B cell (primary cell): ENCODE measurements at regions not wholly inside any gene's neighbourhood (a gene's known extent, or its start where the extent isn't known, plus 50 kb on each side); places are given as distances from the start of the nearest gene placed in this dataset.

Experiments
- ATAC-seq: fragments of 200-7000 bp; cut with Tn5 transposase; one replicate; pipeline ENCODE4 v1.10.0; 2021; ENCODE audit warnings: low read depth, mild to moderate bottlenecking, moderate number of reproducible peaks, moderate library complexity
- CTCF ChIA-PET: fragments of 350-600 bp; sonication (Branson Sonifier 250); formaldehyde crosslinking; loops from one replicate; lab custom pipeline; 2021; ENCODE audit warnings: antibody characterized with exemption, inconsistent platforms; lab: Charles Lee
- POLR2A ChIA-PET: fragments of 350-600 bp; sonication (Branson Sonifier 250); formaldehyde crosslinking; loops from one replicate; lab custom pipeline; 2021; ENCODE audit warnings: antibody characterized with exemption; lab: Charles Lee
- DNase-seq: peaks from one replicate; pipeline ENCODE4 v3.0.0; 2013
- H2AFZ ChIP-seq: 2 replicates; pipeline ENCODE4 v1.6.1; 2012; ENCODE audit warnings: mild to moderate bottlenecking, low read depth, low read length; ENCODE audit not compliant: insufficient read depth, poor library complexity, severe bottlenecking
- H3K27ac ChIP-seq, 2 donors: 1 replicate in 1 of 2; 2 replicates in 1 of 2; pipeline ENCODE4 v1.5.1; 2012 to 2013; ENCODE audit warnings: low read length in 2 of 2, mild to moderate bottlenecking in 2 of 2, moderate library complexity in 1 of 2
- H3K27me3 ChIP-seq, 4 experiments: fragments of 200-600 bp in 1 of 4; sonication (generic) in 1 of 4; replicated peaks in 1 of 4; 1 replicate in 2 of 4; 2 replicates in 2 of 4; pipeline versions ENCODE4 v1.6.1 to v1.7.0; 2013 to 2016; ENCODE audit warnings: low read length in 3 of 4, mild to moderate bottlenecking in 2 of 4, mixed read lengths in 1 of 4, moderate library complexity in 1 of 4; ENCODE audit not compliant: insufficient read depth in 4 of 4, control insufficient read depth in 3 of 4; ENCODE audit errors: control extremely low read depth in 1 of 4
- H3K36me3 ChIP-seq, 2 experiments: replicated peaks in 1 of 2; 1 replicate in 1 of 2; 2 replicates in 1 of 2; pipeline versions ENCODE4 v1.6.1 to v1.7.1; 2013; ENCODE audit warnings: low read length in 1 of 2; ENCODE audit not compliant: insufficient read depth in 2 of 2, control insufficient read depth in 1 of 2; ENCODE audit errors: control extremely low read depth in 1 of 2, extremely low read depth in 1 of 2
- H3K4me1 ChIP-seq, 2 donors: fragments of 200-600 bp in 1 of 2; sonication (generic) in 1 of 2; 1 replicate in 1 of 2; 2 replicates in 1 of 2; pipeline versions ENCODE4 v1.5.1 to v1.6.1; 2013 to 2017; ENCODE audit warnings: low read length in 2 of 2; ENCODE audit not compliant: control insufficient read depth in 2 of 2, insufficient read depth in 2 of 2
- H3K4me2 ChIP-seq: replicated peaks from 2 replicates; pipeline ENCODE3; 2012; ENCODE audit warnings: mild to moderate bottlenecking, low read depth, low read length; ENCODE audit not compliant: poor library complexity, severe bottlenecking
- H3K4me3 ChIP-seq, 5 experiments: fragments of 200-600 bp in 1 of 5; sonication (generic) in 1 of 5; 1 replicate in 3 of 5; 2 replicates in 2 of 5; pipeline versions ENCODE4 v1.5.1 to v1.7.0; 2011 to 2016; ENCODE audit warnings: low read length in 4 of 5, mild to moderate bottlenecking in 4 of 5, low read depth in 2 of 5, control low read depth in 1 of 5, moderate library complexity in 1 of 5; ENCODE audit not compliant: insufficient read depth in 1 of 5; ENCODE audit errors: control extremely low read depth in 1 of 5, extremely low read depth in 1 of 5
- H3K79me2 ChIP-seq: fragments of 200-600 bp; sonication (generic); one replicate; pipeline ENCODE4 v1.6.0; 2016; ENCODE audit warnings: low read length; ENCODE audit not compliant: control insufficient read depth, insufficient read depth
- H3K9ac ChIP-seq: fragments of 200-600 bp; sonication (generic); 2 replicates; pipeline ENCODE4 v1.6.1; 2017; ENCODE audit warnings: mild to moderate bottlenecking, low read length, moderate library complexity
- H3K9me3 ChIP-seq, 3 donors: one replicate each; pipeline versions ENCODE4 v1.6.1 to v1.7.1; 2013; ENCODE audit warnings: low read length in 2 of 3; ENCODE audit not compliant: control insufficient read depth in 2 of 3, insufficient read depth in 1 of 3; ENCODE audit errors: control extremely low read depth in 1 of 3
- H4K20me1 ChIP-seq: 2 replicates; pipeline ENCODE4 v1.6.0; 2012; ENCODE audit warnings: mild to moderate bottlenecking, low read length; ENCODE audit not compliant: insufficient read depth, control insufficient read depth, poor library complexity, severe bottlenecking
- H3K27ac Mint-ChIP-seq: one replicate; pipeline ENCODE4 v1.8.0; 2021; ENCODE audit warnings: mixed read lengths
- H3K27me3 Mint-ChIP-seq: one replicate; pipeline ENCODE4 v1.8.0; 2021; ENCODE audit warnings: mixed read lengths
- H3K4me1 Mint-ChIP-seq: one replicate; pipeline ENCODE4 v1.8.0; 2021; ENCODE audit warnings: mixed read lengths
- H3K4me3 Mint-ChIP-seq: one replicate; pipeline ENCODE4 v1.8.0; 2021; ENCODE audit warnings: mixed read lengths
- H3K9me3 Mint-ChIP-seq: one replicate; pipeline ENCODE4 v1.8.0; 2022; ENCODE audit warnings: mixed read lengths; ENCODE audit not compliant: insufficient read depth
- EZH2 ChIP-seq: IDR thresholded peaks from 2 replicates; pipeline ENCODE4 v1.6.1; 2012; ENCODE audit warnings: borderline replicate concordance, low read depth, mild to moderate bottlenecking, moderate library complexity, low read length; ENCODE audit not compliant: insufficient read depth, poor library complexity, severe bottlenecking
- WGBS: methylation state at CpG from one replicate; pipeline ENCODE4 v1.1.5; 2013; ENCODE audit warnings: missing lambda C conversion rate; ENCODE audit not compliant: insufficient coverage; 5-methylcytosine and 5-hydroxymethylcytosine counted together
- intact Hi-C: fragments of 100-400 bp; cut with micrococcal nuclease; formaldehyde crosslinking; loops from one replicate; pipeline ENCODE4 v1.10.0; 2022
- TF ChIP-seq, protein P1 (sequence below): fragments of 200-600 bp; IDR thresholded peaks from one replicate; pipeline ENCODE4 v1.8.0; 2022; ENCODE audit warnings: antibody characterized with exemption, mild to moderate bottlenecking

DNA sequence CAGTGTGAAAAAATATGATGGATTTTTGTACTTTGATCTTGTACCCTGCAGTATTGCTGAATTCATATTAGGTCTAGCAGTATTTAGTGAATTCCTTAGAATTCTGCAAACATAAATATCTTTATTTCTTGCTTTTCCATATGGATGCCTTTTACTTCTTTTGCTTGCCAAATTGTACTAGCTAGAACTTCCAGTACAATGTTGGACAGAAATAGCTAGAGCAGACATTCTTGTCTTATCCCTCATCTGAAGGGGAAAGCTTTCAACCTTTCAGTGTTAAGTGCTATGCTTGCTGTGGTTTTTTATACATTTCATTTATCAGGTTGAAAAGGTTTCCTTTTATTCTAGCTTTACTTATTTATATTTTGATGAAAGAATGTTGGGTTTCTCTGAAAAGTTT, 1321.9 kb upstream of the CHAC2 start:
- Mint-ChIP-seq H3K4me3 (no peak overlapping the region), H3K27ac (no peak overlapping the region), H3K9me3 (no peaks in the 10 kb centered on the region), H3K27me3 (no peaks in the 10 kb centered on the region), H3K4me1 (no peaks in the 10 kb centered on the region)
- Histone ChIP-seq H3K4me2 (no peak overlapping the region), H2AFZ (no peak overlapping the region), H3K9me3 (peaks cover 0 to 3% (median 1%) of the 10 kb centered on the region in 3 donors), H3K36me3 (no peaks in the 10 kb centered on the region), H3K4me3 (no peak overlapping the region), H3K27me3 (no peaks in the 10 kb centered on the region), H3K9ac (no peak overlapping the region), H4K20me1 (no peaks in the 10 kb centered on the region), H3K4me1 (no peaks in the 10 kb centered on the region), H3K27ac (no peak overlapping the region), H3K79me2 (no peaks in the 10 kb centered on the region)
- ATAC-seq, result no peak
- CTCF ChIA-PET, result no interaction called here
- TF ChIP-seq, protein P1, sequence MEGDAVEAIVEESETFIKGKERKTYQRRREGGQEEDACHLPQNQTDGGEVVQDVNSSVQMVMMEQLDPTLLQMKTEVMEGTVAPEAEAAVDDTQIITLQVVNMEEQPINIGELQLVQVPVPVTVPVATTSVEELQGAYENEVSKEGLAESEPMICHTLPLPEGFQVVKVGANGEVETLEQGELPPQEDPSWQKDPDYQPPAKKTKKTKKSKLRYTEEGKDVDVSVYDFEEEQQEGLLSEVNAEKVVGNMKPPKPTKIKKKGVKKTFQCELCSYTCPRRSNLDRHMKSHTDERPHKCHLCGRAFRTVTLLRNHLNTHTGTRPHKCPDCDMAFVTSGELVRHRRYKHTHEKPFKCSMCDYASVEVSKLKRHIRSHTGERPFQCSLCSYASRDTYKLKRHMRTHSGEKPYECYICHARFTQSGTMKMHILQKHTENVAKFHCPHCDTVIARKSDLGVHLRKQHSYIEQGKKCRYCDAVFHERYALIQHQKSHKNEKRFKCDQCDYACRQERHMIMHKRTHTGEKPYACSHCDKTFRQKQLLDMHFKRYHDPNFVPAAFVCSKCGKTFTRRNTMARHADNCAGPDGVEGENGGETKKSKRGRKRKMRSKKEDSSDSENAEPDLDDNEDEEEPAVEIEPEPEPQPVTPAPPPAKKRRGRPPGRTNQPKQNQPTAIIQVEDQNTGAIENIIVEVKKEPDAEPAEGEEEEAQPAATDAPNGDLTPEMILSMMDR, result no peak
- no peak for TF ChIP-seq EZH2
- no peak for DNase-seq
- POLR2A ChIA-PET, result no interaction called here
- intact Hi-C loops, result no loop called here

DNA sequence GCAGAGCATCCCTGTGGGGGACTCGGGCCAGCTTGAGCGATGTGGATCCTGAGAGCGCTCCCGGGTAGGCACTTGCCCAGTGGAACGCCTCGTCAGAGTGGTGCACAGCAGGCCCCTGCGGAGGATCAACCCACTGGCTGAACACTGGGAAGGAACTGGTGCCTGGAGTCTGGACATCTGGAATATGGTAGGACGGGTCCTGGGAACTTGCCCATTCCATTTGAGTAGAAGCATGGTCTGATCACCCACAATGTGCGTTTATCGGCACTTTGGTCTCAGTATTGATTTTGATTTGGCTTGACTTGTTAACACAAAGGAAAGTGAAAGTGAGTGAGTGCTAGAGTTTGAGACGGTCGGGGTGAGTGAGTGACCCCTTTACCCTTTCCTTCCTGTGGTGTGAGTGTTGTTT, 1336.2 kb upstream of the CHAC2 start:
- intact Hi-C loops, result no loop called here

More for the DNA sequence above, 1336.2 kb upstream of the CHAC2 start:
- Histone ChIP-seq H4K20me1 (no peaks in the 10 kb centered on the region), H3K79me2 (no peaks in the 10 kb centered on the region), H3K9ac (no peak overlapping the region), H3K9me3 (peaks cover 0 to 29% (median 0%) of the 10 kb centered on the region in 3 donors), H3K27ac (no peak overlapping the region), H3K4me2 (no peak overlapping the region), H3K27me3 (no peaks in the 10 kb centered on the region), H3K4me1 (no peaks in the 10 kb centered on the region), H3K36me3 (no peaks in the 10 kb centered on the region), H3K4me3 (no peak overlapping the region), H2AFZ (no peak overlapping the region)
- H3K27me3 Mint-ChIP-seq, result no peaks in the 10 kb centered on the region
- H3K9me3 Mint-ChIP-seq, result no peaks in the 10 kb centered on the region
- ChIA-PET POLR2A (no interaction called here), CTCF (no interaction called here)
- H3K4me3 Mint-ChIP-seq, result no peak overlapping the region
- H3K4me1 Mint-ChIP-seq, result no peaks in the 10 kb centered on the region
- DNase-seq, result no peak
- no peak overlapping the region for H3K27ac Mint-ChIP-seq
- 83% methylated on average over 11 of the region's 12 CpGs for WGBS
- no peak for ATAC-seq
- TF ChIP-seq EZH2, result no peak
- TF ChIP-seq, protein P1, result no peak
